Panc1 (cell line): ENCODE measurements at regions not wholly inside any gene's neighbourhood (a gene's known extent, or its start where the extent isn't known, plus 50 kb on each side); places are given as distances from the start of the nearest gene placed in this dataset.

ENCODE experiments used
- CTCF ChIP-seq: fragments of 450-650 bp; IDR thresholded peaks from 2 replicates; pipeline ENCODE4 v1.5.1; 2017; ENCODE audit warnings: mild to moderate bottlenecking
- POLR2AphosphoS5 ChIP-seq: IDR thresholded peaks from 2 replicates; pipeline ENCODE4 v1.6.1; 2012; ENCODE audit warnings: mild to moderate bottlenecking, low read depth, low read length, moderate library complexity
- REST ChIP-seq, 2 experiments: IDR thresholded peaks; 2 replicates each; pipeline ENCODE4 v1.6.1; 2011 to 2012; ENCODE audit warnings: low read depth in 2 of 2, control low read depth in 1 of 2, low read length in 1 of 2, mild to moderate bottlenecking in 1 of 2, moderate library complexity in 1 of 2; ENCODE audit not compliant: insufficient read depth in 1 of 2
- SIN3A ChIP-seq: IDR thresholded peaks from 2 replicates; pipeline ENCODE4 v1.6.1; 2012; ENCODE audit warnings: low read depth, mild to moderate bottlenecking, low read length, moderate library complexity, borderline replicate concordance; ENCODE audit not compliant: insufficient read depth

GRCh38 chr4:148868191-148868590, 426.0 kb upstream of the NR3C2 start:
- TF ChIP-seq POLR2AphosphoS5: no peak
- no peak for TF ChIP-seq CTCF
- no peak for TF ChIP-seq SIN3A
- TF ChIP-seq REST (IDR thresholded peaks at IDR 0.05; ENCODE audit: insufficient read depth in 1 of 2, low read depth in 2 of 2, low read length in 1 of 2): no peak
